A549 (cell line): ENCODE measurements at regions not wholly inside any gene's neighbourhood (a gene's known extent, or its start where the extent isn't known, plus 50 kb on each side); places are given as distances from the start of the nearest gene placed in this dataset.

Source experiments
- ATAC-seq, 2 experiments: fragments of 200-7000 bp in 1 of 2; fragments of >200 bp in 1 of 2; cut with Nextera tagmentation in 1 of 2; cut with Tn5 transposase in 1 of 2; 3 replicates each; pipeline versions ENCODE4 v1.8.0 to v1.9.1; 2018 to 2020; ENCODE audit warnings: mild to moderate bottlenecking in 1 of 2, moderate library complexity in 1 of 2
- CTCF ChIA-PET: fragments of 300-600 bp; sonication (Branson Sonifier 250); formaldehyde crosslinking; extraction: SDS; loops from one replicate; lab custom pipeline; 2021; ENCODE audit warnings: antibody characterized with exemption, inconsistent platforms; lab: Yijun Ruan, JAX
- POLR2A ChIA-PET: fragments of 350-600 bp; formaldehyde crosslinking; extraction: SDS; loops from one replicate; lab custom pipeline; 2021; ENCODE audit warnings: antibody characterized with exemption, inconsistent platforms; lab: Yijun Ruan, JAX
- DNase-seq, 2 experiments: peaks; one replicate each; pipeline versions ENCODE4 v3.0.0 to v3.0.0-alpha.2; 2011 to 2016; ENCODE audit warnings: low read depth in 1 of 2, low spot score in 1 of 2
- FAIRE-seq: peaks from 2 replicates; lab custom pipeline; 2011; peaks lifted over from hg19 to GRCh38; lab: Jason Lieb, UNC
- H3K27ac ChIP-seq, 2 experiments: fragments of >200 bp; sonication (Bioruptor Twin); formaldehyde crosslinking; 3 replicates each; pipeline ENCODE4 v1.5.1; 2016 to 2017
- H3K4me1 ChIP-seq: fragments of >200 bp; sonication (Bioruptor Twin); formaldehyde crosslinking; 3 replicates; pipeline ENCODE4 v1.6.1; 2016
- H3K4me2 ChIP-seq: fragments of >200 bp; sonication (Bioruptor Twin); formaldehyde crosslinking; 3 replicates; pipeline ENCODE4 v1.6.1; 2016
- H3K4me3 ChIP-seq: fragments of >200 bp; sonication (Bioruptor Twin); formaldehyde crosslinking; 3 replicates; pipeline ENCODE4 v1.5.1; 2016
- H3K9me3 ChIP-seq: fragments of >200 bp; sonication (Bioruptor Twin); formaldehyde crosslinking; 3 replicates; pipeline ENCODE4 v1.6.1; 2016
- ATOH8 ChIP-seq: fragments of 250-450 bp; sonication (Bioruptor Pico); IDR thresholded peaks from 2 replicates; pipeline ENCODE4 v1.5.0; 2020; ENCODE audit warnings: low read depth, mild to moderate bottlenecking, moderate library complexity
- BHLHE40 ChIP-seq: IDR thresholded peaks from 2 replicates; pipeline ENCODE4 v1.6.1; 2012; ENCODE audit warnings: low read depth, low read length, inconsistent platforms
- CEBPB ChIP-seq, 2 experiments: fragments of >200 bp in 1 of 2; sonication (Bioruptor Twin) in 1 of 2; formaldehyde crosslinking in 1 of 2; IDR thresholded peaks; 2 replicates each; pipeline ENCODE4 v1.6.1; 2012 to 2016
- CHD4 ChIP-seq: fragments of 200-600 bp; sonication (generic); IDR thresholded peaks from 2 replicates; pipeline ENCODE4 v1.6.1; 2016; ENCODE audit warnings: antibody characterized with exemption, mild to moderate bottlenecking, borderline replicate concordance
- EHF ChIP-seq: fragments of 250-450 bp; sonication (Bioruptor Pico); IDR thresholded peaks from 2 replicates; pipeline ENCODE4 v1.5.0; 2020; ENCODE audit warnings: mild to moderate bottlenecking
- EHMT2 ChIP-seq: fragments of 200-600 bp; sonication (generic); IDR thresholded peaks from 2 replicates; pipeline ENCODE4 v1.6.1; 2016; ENCODE audit warnings: antibody characterized with exemption, low read depth, mild to moderate bottlenecking, moderate library complexity
- FOSB ChIP-seq: fragments of 250-450 bp; sonication (Bioruptor Pico); IDR thresholded peaks from 2 replicates; pipeline ENCODE4 v1.5.0; 2020; ENCODE audit warnings: mild to moderate bottlenecking, moderate library complexity
- FOSL2 ChIP-seq, 2 experiments: fragments of 450-650 bp in 1 of 2; fragments of >200 bp in 1 of 2; sonication (Bioruptor Twin) in 1 of 2; formaldehyde crosslinking; IDR thresholded peaks; 2 replicates each; pipeline versions ENCODE4 v1.5.0 to v1.6.1; 2016 to 2020; ENCODE audit warnings: mild to moderate bottlenecking in 1 of 2, moderate library complexity in 1 of 2
- FOXS1 ChIP-seq: fragments of 250-450 bp; sonication (Bioruptor Pico); IDR thresholded peaks from 2 replicates; pipeline ENCODE4 v1.5.0; 2020; ENCODE audit warnings: mild to moderate bottlenecking, moderate library complexity
- HDAC2 ChIP-seq: fragments of 200-600 bp; sonication (generic); IDR thresholded peaks from 2 replicates; pipeline ENCODE4 v1.6.1; 2016
- HEYL ChIP-seq: fragments of 250-450 bp; sonication (Bioruptor Pico); IDR thresholded peaks from 2 replicates; pipeline ENCODE4 v1.8.0; 2021; ENCODE audit warnings: mild to moderate bottlenecking, moderate library complexity
- HMGXB4 ChIP-seq: fragments of 250-450 bp; sonication (Bioruptor Pico); IDR thresholded peaks from 2 replicates; pipeline ENCODE4 v1.5.0; 2021; ENCODE audit warnings: mild to moderate bottlenecking, moderate library complexity, borderline replicate concordance
- JUN ChIP-seq, 2 experiments: fragments of >200 bp; sonication (Bioruptor Twin); formaldehyde crosslinking; IDR thresholded peaks; 2 replicates in 1 of 2; 3 replicates in 1 of 2; pipeline ENCODE4 v1.6.1; 2016 to 2017
- JUNB ChIP-seq: fragments of >200 bp; sonication (Bioruptor Twin); formaldehyde crosslinking; IDR thresholded peaks from 2 replicates; pipeline ENCODE4 v1.6.1; 2016
- KDM1A ChIP-seq: fragments of 200-600 bp; sonication (generic); IDR thresholded peaks from 2 replicates; pipeline ENCODE4 v1.6.1; 2016; ENCODE audit warnings: low read depth, mild to moderate bottlenecking
- KDM5A ChIP-seq: fragments of 200-600 bp; sonication (generic); IDR thresholded peaks from 2 replicates; pipeline ENCODE4 v1.6.1; 2016; ENCODE audit warnings: antibody characterized with exemption, mild to moderate bottlenecking
- MAX ChIP-seq: IDR thresholded peaks from 2 replicates; pipeline ENCODE4 v1.6.1; 2012
- MYC ChIP-seq: IDR thresholded peaks from 2 replicates; pipeline ENCODE4 v1.6.1; 2012; ENCODE audit warnings: mild to moderate bottlenecking, inconsistent platforms, low read length, improper control_type of control experiment, borderline replicate concordance
- NPAS2 ChIP-seq: fragments of 250-450 bp; sonication (Bioruptor Pico); IDR thresholded peaks from 2 replicates; pipeline ENCODE4 v1.8.0; 2022; ENCODE audit warnings: mild to moderate bottlenecking, moderate library complexity, borderline replicate concordance
- NR3C1 ChIP-seq: fragments of >200 bp; sonication (Bioruptor Twin); formaldehyde crosslinking; IDR thresholded peaks from 3 replicates; pipeline ENCODE4 v1.6.1; 2017
- PHF8 ChIP-seq: fragments of 200-600 bp; sonication (generic); IDR thresholded peaks from 2 replicates; pipeline ENCODE4 v1.6.1; 2016; ENCODE audit warnings: low read depth, mild to moderate bottlenecking, antibody characterized with exemption, moderate library complexity, borderline replicate concordance
- POLR2A ChIP-seq: IDR thresholded peaks from 2 replicates; pipeline ENCODE4 v1.6.1; 2012; ENCODE audit warnings: mild to moderate bottlenecking, low read length
- SREBF2 ChIP-seq: fragments of 450-650 bp; IDR thresholded peaks from 2 replicates; pipeline ENCODE4 v1.6.1; 2014; ENCODE audit warnings: mild to moderate bottlenecking, moderate library complexity
- ZFP36 ChIP-seq: fragments of 450-650 bp; IDR thresholded peaks from 2 replicates; pipeline ENCODE4 v1.6.1; 2014; ENCODE audit warnings: borderline replicate concordance; ENCODE audit not compliant: partially characterized antibody
- ZNF302 ChIP-seq: fragments of 250-450 bp; sonication (Bioruptor Pico); IDR thresholded peaks from 2 replicates; pipeline ENCODE4 v1.9.0; 2021; ENCODE audit warnings: inconsistent platforms, mild to moderate bottlenecking, moderate library complexity
- WGBS: methylation state at CpG from one replicate; pipeline ENCODE4 v1.1.6; 2017; ENCODE audit errors: missing lambda C conversion rate; 5-methylcytosine and 5-hydroxymethylcytosine counted together
- TF ChIP-seq, protein P1 (sequence below): IDR thresholded peaks from 2 replicates; pipeline ENCODE4 v1.6.1; 2012; ENCODE audit warnings: low read depth, borderline replicate concordance

- FAIRE-seq (no peak), DNase-seq (no peak), ATAC-seq (no peak)
- no peak overlapping the region for H3K4me3 ChIP-seq
- H3K4me2 ChIP-seq: no peak overlapping the region
- no peak overlapping the region for H3K27ac ChIP-seq
- no peaks in the 10 kb centered on the region for H3K4me1 ChIP-seq
- H3K9me3 ChIP-seq: no peaks in the 10 kb centered on the region
- ChIA-PET POLR2A (no interaction called here), CTCF (no interaction called here)
- TF ChIP-seq HDAC2: no peak
- TF ChIP-seq EHF (CRISPR knock-in tag): no peak
- no peak for TF ChIP-seq JUNB
- TF ChIP-seq MAX: no peak
- WGBS: 0% methylated on average over 1 of the region's 1 CpG
Measured at GRCh38 chr2:147546109-147546508, 298.7 kb upstream of the ACVR2A start.

- FAIRE-seq (no peak), DNase-seq (no peak), ATAC-seq (no peak)
- no peaks in the 10 kb centered on the region for H3K9me3 ChIP-seq
- no peaks in the 10 kb centered on the region for H3K4me1 ChIP-seq
- no peak overlapping the region for H3K4me3 ChIP-seq
- CTCF ChIA-PET: no interaction called here
- TF ChIP-seq NPAS2 (CRISPR knock-in tag) (no peak), KDM1A (no peak), SREBF2 (no peak), PHF8 (no peak), FOSB (CRISPR knock-in tag) (no peak), KDM5A (no peak)
- TF ChIP-seq, all 56 proteins: peak for 0
- H3K4me2 ChIP-seq: no peak overlapping the region
- POLR2A ChIA-PET: no interaction called here
- no peak overlapping the region for H3K27ac ChIP-seq
Measured at GRCh38 chr2:147543056-147543455, 301.8 kb upstream of the ACVR2A start.

GRCh38 chr2:147542351-147542750 is 302.5 kb upstream of the ACVR2A start:
- no peak for FAIRE-seq
- no peaks in the 10 kb centered on the region for H3K9me3 ChIP-seq
- no peak overlapping the region for H3K27ac ChIP-seq
- TF ChIP-seq NPAS2 (CRISPR knock-in tag): no peak
- TF ChIP-seq FOSL2 (IDR thresholded peaks at IDR 0.05): no peak
- TF ChIP-seq FOSL2 (CRISPR knock-in tag; IDR thresholded peaks at IDR 0.05): no peak
- no peak for TF ChIP-seq NR3C1
- TF ChIP-seq ATOH8 (CRISPR knock-in tag): no peak
- TF ChIP-seq FOXS1: no peak
- no peak for TF ChIP-seq POLR2A
- TF ChIP-seq CEBPB (IDR thresholded peaks at IDR 0.05): no peak
- TF ChIP-seq, protein P1, sequence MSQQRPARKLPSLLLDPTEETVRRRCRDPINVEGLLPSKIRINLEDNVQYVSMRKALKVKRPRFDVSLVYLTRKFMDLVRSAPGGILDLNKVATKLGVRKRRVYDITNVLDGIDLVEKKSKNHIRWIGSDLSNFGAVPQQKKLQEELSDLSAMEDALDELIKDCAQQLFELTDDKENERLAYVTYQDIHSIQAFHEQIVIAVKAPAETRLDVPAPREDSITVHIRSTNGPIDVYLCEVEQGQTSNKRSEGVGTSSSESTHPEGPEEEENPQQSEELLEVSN: no peak
- TF ChIP-seq ZFP36: no peak
- no peak for TF ChIP-seq HEYL
- TF ChIP-seq CHD4: no peak
- no peak for ATAC-seq
- CTCF ChIA-PET: no interaction called here
- no peak for DNase-seq
- 11% methylated on average over 3 of the region's 3 CpGs for WGBS
- H3K4me1 ChIP-seq: no peaks in the 10 kb centered on the region
- H3K4me2 ChIP-seq: no peak overlapping the region
- POLR2A ChIA-PET: no interaction called here
- H3K4me3 ChIP-seq: no peak overlapping the region

- DNase-seq: no peak
- no peaks in the 10 kb centered on the region for H3K9me3 ChIP-seq
- ATAC-seq: no peak
- no peak overlapping the region for H3K4me2 ChIP-seq
- CTCF ChIA-PET: interaction anchor here (0.6 kb wide), 1 partner anchor 142 kb away, joined by 5 read pairs; no protein-coding TSS in a partner anchor
- H3K4me1 ChIP-seq: no peaks in the 10 kb centered on the region
- TF ChIP-seq MAX: no peak
- TF ChIP-seq EHMT2: no peak
- TF ChIP-seq HMGXB4 (CRISPR knock-in tag): no peak
- TF ChIP-seq NR3C1: no peak
- no peak for TF ChIP-seq JUN (IDR thresholded peaks at IDR 0.05)
- TF ChIP-seq BHLHE40: no peak
- TF ChIP-seq JUNB: no peak
- no peak for TF ChIP-seq KDM5A
- no peak for TF ChIP-seq ZNF302 (CRISPR knock-in tag)
- TF ChIP-seq ZFP36: no peak
- TF ChIP-seq PHF8: no peak
- no peak for TF ChIP-seq MYC
- no peak for TF ChIP-seq FOXS1
- 8% methylated on average over 1 of the region's 1 CpG for WGBS
- POLR2A ChIA-PET: no interaction called here
- no peak overlapping the region for H3K4me3 ChIP-seq
- no peak overlapping the region for H3K27ac ChIP-seq
- FAIRE-seq: no peak
Measured at GRCh38 chr2:147541314-147541713, 303.5 kb upstream of the ACVR2A start.
